PC-3 (cell line): ENCODE measurements at regions not wholly inside any gene's neighbourhood (a gene's known extent, or its start where the extent isn't known, plus 50 kb on each side); places are given as distances from the start of the nearest gene placed in this dataset.

Experiments used
- ATAC-seq: fragments of 200-7000 bp; cut with Tn5 transposase; 2 replicates; pipeline ENCODE4 v1.9.1; 2020; ENCODE audit warnings: mild to moderate bottlenecking, moderate library complexity
- BruUV-seq: library from RNA; stranded (reverse); fragments of 400-500 nt; replicated peaks from 2 replicates; lab custom pipeline; 2021; lab: Mats Ljungman, UMichigan
- CTCF ChIA-PET: fragments of 300-600 bp; sonication (Branson Sonifier 250); formaldehyde crosslinking; loops from one replicate; lab custom pipeline; 2022; ENCODE audit warnings: antibody characterized with exemption; lab: Charles Lee
- POLR2A ChIA-PET: fragments of 300-600 bp; sonication (Branson Sonifier 250); formaldehyde crosslinking; loops from one replicate; lab custom pipeline; 2022; ENCODE audit warnings: antibody characterized with exemption; ENCODE audit not compliant: unreplicated experiment; lab: Charles Lee
- DNase-seq: peaks from one replicate; pipeline ENCODE4 v3.0.0-alpha.2; 2015
- H2AFZ ChIP-seq: fragments of 300-600 bp; sonication (generic); 2 replicates; pipeline ENCODE4 v1.6.0; 2016; ENCODE audit warnings: antibody characterized with exemption, low read length
- H3F3A ChIP-seq: fragments of 300-600 bp; sonication (generic); one replicate; pipeline ENCODE4 v1.6.0; 2017; ENCODE audit warnings: antibody characterized with exemption, low read length, control low read depth, mild to moderate bottlenecking; ENCODE audit not compliant: unreplicated experiment
- H3K27ac ChIP-seq: fragments of 300-600 bp; sonication (generic); 2 replicates; pipeline ENCODE4 v1.5.1; 2016; ENCODE audit warnings: mild to moderate bottlenecking, low read length
- H3K27me3 ChIP-seq: fragments of 300-600 bp; sonication (generic); 2 replicates; pipeline ENCODE4 v1.6.1; 2016; ENCODE audit warnings: low read length, mixed read lengths
- H3K36me3 ChIP-seq: fragments of 300-600 bp; sonication (generic); 2 replicates; pipeline ENCODE4 v1.6.1; 2016; ENCODE audit warnings: low read depth, mixed run types, low read length, mixed read lengths
- H3K4me1 ChIP-seq: fragments of 300-600 bp; sonication (generic); 2 replicates; pipeline ENCODE4 v1.5.1; 2016; ENCODE audit warnings: low read length; ENCODE audit not compliant: insufficient read depth
- H3K4me2 ChIP-seq: fragments of 300-600 bp; sonication (generic); 2 replicates; pipeline ENCODE4 v1.6.0; 2016; ENCODE audit warnings: low read length
- H3K4me3 ChIP-seq: fragments of 300-600 bp; sonication (generic); 2 replicates; pipeline ENCODE4 v1.5.1; 2016; ENCODE audit warnings: mild to moderate bottlenecking, low read length, mixed read lengths
- H3K79me2 ChIP-seq: fragments of 300-600 bp; sonication (generic); 2 replicates; pipeline ENCODE4 v1.6.1; 2017; ENCODE audit warnings: low read length, mixed read lengths
- H3K9ac ChIP-seq: fragments of 300-600 bp; sonication (generic); 2 replicates; pipeline ENCODE4 v1.6.0; 2016; ENCODE audit warnings: mild to moderate bottlenecking, low read length
- H3K9me2 ChIP-seq: fragments of 300-600 bp; sonication (generic); replicated peaks from 2 replicates; pipeline ENCODE4 v1.6.1; 2016; ENCODE audit warnings: mixed run types, low read length, mixed read lengths
- H3K9me3 ChIP-seq: fragments of 300-600 bp; sonication (generic); 2 replicates; pipeline ENCODE4 v1.6.1; 2016; ENCODE audit warnings: low read length, mixed read lengths
- H4K20me1 ChIP-seq: fragments of 300-600 bp; sonication (generic); 2 replicates; pipeline ENCODE4 v1.6.1; 2016; ENCODE audit warnings: low read length, mixed read lengths
- EZH2 ChIP-seq: fragments of 300-600 bp; sonication (generic); IDR thresholded peaks from one replicate; pipeline ENCODE4 v1.6.1; 2017; ENCODE audit warnings: antibody characterized with exemption, mild to moderate bottlenecking, low read length; ENCODE audit not compliant: unreplicated experiment
- EZH2phosphoT487 ChIP-seq: fragments of 300-600 bp; sonication (generic); IDR thresholded peaks from 2 replicates; pipeline ENCODE4 v1.6.1; 2018; ENCODE audit warnings: mild to moderate bottlenecking, antibody characterized with exemption, low read length, borderline replicate concordance
- intact Hi-C: fragments of 100-400 bp; cut with micrococcal nuclease; formaldehyde crosslinking; loops from 2 replicates; pipeline ENCODE4 v1.9.0; 2023
- TF ChIP-seq, protein P1 (sequence below): fragments of 300-600 bp; sonication (generic); conservative IDR thresholded peaks from 2 replicates; pipeline ENCODE4 v1.5.1; 2017; ENCODE audit warnings: antibody characterized with exemption, low read depth, mild to moderate bottlenecking, low read length

- H3K27me3 ChIP-seq = no peaks in the 10 kb centered on the region
- H3F3A ChIP-seq = no peaks in the 10 kb centered on the region
- TF ChIP-seq EZH2phosphoT487 (no peak), EZH2 (no peak)
- TF ChIP-seq, protein P1, sequence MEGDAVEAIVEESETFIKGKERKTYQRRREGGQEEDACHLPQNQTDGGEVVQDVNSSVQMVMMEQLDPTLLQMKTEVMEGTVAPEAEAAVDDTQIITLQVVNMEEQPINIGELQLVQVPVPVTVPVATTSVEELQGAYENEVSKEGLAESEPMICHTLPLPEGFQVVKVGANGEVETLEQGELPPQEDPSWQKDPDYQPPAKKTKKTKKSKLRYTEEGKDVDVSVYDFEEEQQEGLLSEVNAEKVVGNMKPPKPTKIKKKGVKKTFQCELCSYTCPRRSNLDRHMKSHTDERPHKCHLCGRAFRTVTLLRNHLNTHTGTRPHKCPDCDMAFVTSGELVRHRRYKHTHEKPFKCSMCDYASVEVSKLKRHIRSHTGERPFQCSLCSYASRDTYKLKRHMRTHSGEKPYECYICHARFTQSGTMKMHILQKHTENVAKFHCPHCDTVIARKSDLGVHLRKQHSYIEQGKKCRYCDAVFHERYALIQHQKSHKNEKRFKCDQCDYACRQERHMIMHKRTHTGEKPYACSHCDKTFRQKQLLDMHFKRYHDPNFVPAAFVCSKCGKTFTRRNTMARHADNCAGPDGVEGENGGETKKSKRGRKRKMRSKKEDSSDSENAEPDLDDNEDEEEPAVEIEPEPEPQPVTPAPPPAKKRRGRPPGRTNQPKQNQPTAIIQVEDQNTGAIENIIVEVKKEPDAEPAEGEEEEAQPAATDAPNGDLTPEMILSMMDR = no peak
- H3K9ac ChIP-seq = no peak overlapping the region
- H3K9me3 ChIP-seq = no peaks in the 10 kb centered on the region
- ChIA-PET POLR2A (no interaction called here), CTCF (no interaction called here)
- DNase-seq (no peak), ATAC-seq (no peak)
- H3K4me1 ChIP-seq = no peaks in the 10 kb centered on the region
- no peaks in the 10 kb centered on the region for H3K9me2 ChIP-seq
- no peak overlapping the region for H3K27ac ChIP-seq
- no peak overlapping the region for H3K4me3 ChIP-seq
- no peaks in the 10 kb centered on the region for H4K20me1 ChIP-seq
- H3K4me2 ChIP-seq = no peak overlapping the region
- intact Hi-C loops = no loop called here
- H3K36me3 ChIP-seq = no peaks in the 10 kb centered on the region
- no TSS peak for BruUV-seq
- no peak overlapping the region for H2AFZ ChIP-seq
- H3K79me2 ChIP-seq = no peaks in the 10 kb centered on the region
Observed at GRCh38 chr16:11414815-11415775, 69.8 kb downstream of the RMI2 start.

DNA sequence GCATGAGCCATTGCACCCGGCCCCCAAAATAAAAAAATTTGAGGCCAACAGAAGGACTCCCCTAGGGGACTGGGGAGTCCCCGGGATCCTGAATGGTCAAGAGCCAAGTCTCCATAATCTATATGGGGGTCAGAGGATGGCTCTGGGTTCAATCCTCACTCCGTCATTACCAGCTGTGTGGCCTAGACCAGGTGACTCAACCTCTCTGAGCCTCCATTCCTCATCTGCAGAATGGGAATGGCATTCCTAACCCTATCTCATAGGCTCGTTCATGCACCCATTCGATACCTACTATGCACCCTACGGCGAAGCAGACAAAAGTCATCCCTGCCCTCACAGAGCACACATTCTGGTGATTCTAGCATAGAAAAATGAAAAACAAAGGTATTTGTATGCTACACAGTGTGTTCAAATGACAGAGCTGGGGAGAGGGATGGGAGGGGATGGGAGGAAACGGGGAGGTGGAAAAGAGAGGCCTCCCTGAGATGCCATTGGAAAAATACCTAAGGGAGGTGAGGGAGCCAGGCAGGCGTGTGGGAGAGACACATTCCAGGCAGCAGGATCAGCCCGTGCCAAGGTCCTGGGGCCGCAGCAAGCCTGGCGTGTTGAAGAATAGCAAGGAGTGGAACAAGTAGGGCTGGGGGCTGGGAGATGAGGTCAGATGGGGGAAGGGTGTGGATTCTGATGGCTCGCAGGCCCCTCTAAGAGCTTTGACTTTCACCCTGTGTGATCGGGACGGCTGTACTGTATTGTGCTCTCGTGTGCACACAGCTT, 71.2 kb downstream of the RMI2 start:
- CTCF ChIA-PET = no interaction called here
- intact Hi-C loops = no loop called here
- no peaks in the 10 kb centered on the region for H3F3A ChIP-seq
- H3K9me3 ChIP-seq = no peaks in the 10 kb centered on the region
- BruUV-seq = no TSS peak
- POLR2A ChIA-PET = no interaction called here
- H3K9me2 ChIP-seq = no peaks in the 10 kb centered on the region
- no peak for TF ChIP-seq EZH2phosphoT487
- TF ChIP-seq, protein P1 = no peak
- no peak for TF ChIP-seq EZH2
- ATAC-seq = no peak
- no peaks in the 10 kb centered on the region for H4K20me1 ChIP-seq
- H3K79me2 ChIP-seq = no peaks in the 10 kb centered on the region
- H3K4me2 ChIP-seq = no peak overlapping the region
- no peaks in the 10 kb centered on the region for H3K36me3 ChIP-seq
- H3K9ac ChIP-seq = no peak overlapping the region
- DNase-seq = no peak
- H3K4me1 ChIP-seq = no peaks in the 10 kb centered on the region
- H3K4me3 ChIP-seq = no peak overlapping the region
- H2AFZ ChIP-seq = no peak overlapping the region
- H3K27me3 ChIP-seq = no peaks in the 10 kb centered on the region
- H3K27ac ChIP-seq = no peak overlapping the region
